ENCODE measurements at regions not wholly inside any gene's neighbourhood (a gene's known extent, or its start where the extent isn't known, plus 50 kb on each side); places are given as distances from the start of the nearest gene placed in this dataset.

DNA sequence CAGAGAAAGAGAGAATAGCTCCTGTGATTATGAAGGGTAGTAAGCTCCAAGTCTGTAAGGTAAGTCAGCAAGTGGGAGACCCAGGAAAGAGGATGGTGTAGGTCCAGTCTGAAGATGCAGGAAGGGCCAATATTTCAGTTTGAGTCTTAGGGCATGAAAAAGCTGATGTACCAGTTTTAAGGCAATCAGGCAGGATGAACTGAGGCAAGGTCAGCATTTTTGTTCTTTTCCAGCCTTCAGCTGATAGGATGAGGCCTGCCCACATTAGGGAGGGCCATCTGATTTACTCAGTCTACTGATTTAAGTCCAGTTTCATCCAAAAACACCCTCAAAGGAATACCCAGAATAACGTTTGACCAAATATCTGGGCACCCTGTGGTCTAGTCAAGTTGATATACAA is 347.3 kb downstream of the CMPK2 start:
- DNase-seq (ENCODE audit: low read depth in 2 of 2): no peak

DNA sequence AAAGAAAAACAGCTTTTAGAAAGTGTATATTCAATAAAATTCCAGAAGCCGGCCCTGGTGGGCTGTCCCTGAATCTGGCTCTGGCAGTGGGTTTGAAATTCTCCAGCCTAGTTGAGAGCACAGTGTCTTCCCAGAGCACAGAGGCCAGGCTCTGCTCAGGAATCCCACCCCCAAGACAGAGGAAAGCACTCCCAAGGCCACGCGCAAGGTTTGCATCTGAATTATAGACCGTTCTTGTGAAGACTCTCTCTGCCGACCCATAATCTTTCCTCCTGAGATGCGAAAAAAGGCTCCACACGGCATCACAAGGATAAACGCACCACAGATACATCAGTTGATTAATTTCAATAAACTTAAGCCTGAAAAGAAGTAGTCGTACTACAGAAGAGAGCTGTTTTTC is 342.2 kb downstream of the CMPK2 start:
- DNase-seq (ENCODE audit: low read depth in 2 of 2): no peak

- no peak for DNase-seq (ENCODE audit: low read depth in 2 of 2)
These were observed 340.8 kb downstream of the CMPK2 start for GRCh38 chr2:6524691-6525474.

DNA sequence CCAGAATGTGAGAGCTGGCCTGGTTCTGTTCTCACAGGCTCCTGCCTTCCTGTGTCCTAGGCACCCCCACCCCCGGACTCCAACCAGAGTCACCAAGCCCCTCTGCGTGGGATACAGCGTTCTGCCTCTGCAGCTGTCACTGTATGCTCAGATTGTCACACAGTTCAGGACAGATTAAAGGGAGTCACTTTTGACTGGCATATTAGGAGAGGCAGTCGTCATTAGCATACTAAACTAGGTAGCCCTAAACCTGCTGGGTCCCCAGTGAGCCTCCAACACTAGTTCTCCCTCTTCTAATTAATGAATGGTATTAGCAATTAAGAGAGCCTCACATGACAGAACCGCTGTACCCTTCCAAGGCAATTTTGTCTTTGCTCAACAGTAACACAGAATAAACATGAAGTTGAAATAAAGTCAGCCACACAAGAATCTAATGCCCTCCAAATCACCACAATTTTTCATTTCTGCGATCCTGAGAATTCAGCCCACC is 340.2 kb downstream of the CMPK2 start:
- no peak for DNase-seq (ENCODE audit: low read depth in 2 of 2)

DNA sequence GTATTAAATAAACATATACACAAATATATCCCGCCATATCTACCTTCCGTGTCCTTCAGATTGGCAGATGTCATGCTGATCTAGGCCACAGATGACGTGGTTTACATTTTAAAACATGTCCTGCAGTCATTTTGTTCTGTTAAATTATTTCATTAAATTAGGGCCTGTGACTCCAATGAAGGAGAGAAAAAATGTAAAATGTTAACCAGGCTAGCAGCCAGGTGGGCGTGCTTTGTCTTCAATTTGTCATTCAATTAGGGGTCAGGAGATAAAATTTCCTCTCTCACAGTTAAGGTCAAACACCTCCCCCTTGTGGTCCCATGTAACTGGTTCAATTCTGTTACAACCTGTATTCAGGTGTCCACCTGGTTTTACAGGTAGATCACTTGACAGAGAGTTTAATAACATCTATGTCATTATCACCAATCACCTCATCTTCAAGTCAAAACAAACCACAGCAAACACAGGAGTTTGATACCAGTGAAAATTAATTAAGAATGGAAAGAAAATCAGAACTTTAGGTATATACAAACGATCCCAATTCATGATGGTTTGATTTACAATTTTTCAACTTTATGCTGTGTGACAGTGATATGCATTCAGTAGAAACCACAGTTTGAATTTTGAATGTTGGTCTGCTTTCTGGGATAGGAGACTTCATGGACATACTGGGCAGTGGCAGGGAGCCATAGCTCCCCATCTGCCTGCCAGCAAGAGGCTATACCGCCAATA is 339.4 kb downstream of the CMPK2 start:
- no peak for DNase-seq (ENCODE audit: low read depth in 2 of 2)

DNA sequence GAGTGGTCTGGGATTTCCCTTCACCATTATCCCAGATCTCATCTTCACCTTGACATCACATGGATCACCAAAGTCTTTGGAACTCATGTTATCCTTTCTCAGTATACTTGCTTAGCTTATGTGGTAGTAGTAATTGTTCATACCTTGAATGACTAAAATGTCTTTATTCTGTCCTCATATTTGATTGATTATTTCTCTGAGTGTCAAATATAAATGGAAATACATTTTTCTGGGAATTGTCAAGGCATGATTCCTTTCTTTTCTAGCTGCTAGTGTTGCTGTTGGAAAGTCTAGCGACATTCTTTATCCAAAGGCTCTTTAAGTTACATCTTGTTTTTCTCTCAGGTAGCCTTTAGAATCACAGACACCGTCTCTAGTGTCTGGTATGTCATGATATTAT is 334.4 kb downstream of the CMPK2 start:
- DNase-seq (ENCODE audit: low read depth in 2 of 2): no peak

DNA sequence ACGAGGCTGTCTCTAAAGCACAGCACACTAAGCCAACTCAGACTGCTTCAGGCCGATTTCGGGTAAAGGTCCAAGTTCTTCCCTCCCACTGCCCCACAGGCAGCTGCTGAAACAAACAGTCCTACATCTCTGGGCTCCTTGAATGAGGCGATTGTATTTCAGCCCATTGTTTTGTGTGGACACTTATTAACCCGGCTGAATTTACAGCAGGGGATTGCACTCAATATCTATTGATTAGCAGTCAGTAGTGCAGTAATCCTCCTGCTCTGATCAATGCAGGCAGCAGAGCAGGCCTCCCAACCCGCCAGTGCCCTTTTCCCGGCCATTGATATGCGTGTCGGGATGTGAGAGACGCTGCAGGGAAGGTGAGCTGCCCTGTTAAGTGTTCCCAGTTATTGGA is 330.1 kb downstream of the CMPK2 start:
- no peak for DNase-seq (ENCODE audit: low read depth in 2 of 2)

DNA sequence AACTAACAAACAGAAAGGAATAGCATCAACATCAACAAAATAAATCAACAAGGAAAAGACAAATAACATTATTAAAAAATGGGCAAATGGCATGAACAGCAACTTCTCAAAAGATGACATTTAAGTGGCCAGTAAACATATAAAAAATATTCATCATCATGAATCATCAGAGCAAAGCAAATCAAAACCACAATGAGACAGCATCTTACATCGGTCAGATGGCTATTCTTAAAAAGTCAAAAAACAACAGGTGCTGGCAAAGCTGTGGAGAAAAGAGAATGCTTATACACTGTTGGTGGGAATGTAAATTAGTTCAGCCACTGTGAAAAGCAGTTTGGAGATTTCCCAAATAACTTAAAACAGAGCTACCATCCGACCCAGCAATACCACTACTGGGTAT is 327.1 kb downstream of the CMPK2 start:
- DNase-seq (ENCODE audit: low read depth in 2 of 2): no peak

DNA sequence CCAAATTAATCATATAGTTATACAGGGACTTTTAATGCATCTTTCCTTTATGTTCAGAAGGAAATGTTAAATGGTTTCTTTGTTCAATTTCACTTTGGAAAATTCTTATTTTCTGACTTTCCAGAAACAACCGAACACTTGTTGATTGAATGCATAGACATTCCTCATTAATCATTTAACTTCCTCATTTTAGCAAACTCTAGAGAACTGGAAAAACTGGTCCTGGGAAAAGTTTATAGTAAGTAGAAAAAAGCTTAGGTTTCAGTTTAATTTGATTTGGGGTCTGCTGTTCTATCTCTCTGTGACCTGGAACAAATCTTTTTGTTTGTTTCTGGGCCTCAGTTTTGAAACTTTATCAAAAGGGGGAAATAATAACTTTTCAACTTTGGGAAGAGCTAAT is 320.4 kb downstream of the CMPK2 start:
- DNase-seq (ENCODE audit: low read depth in 2 of 2): no peak

DNA sequence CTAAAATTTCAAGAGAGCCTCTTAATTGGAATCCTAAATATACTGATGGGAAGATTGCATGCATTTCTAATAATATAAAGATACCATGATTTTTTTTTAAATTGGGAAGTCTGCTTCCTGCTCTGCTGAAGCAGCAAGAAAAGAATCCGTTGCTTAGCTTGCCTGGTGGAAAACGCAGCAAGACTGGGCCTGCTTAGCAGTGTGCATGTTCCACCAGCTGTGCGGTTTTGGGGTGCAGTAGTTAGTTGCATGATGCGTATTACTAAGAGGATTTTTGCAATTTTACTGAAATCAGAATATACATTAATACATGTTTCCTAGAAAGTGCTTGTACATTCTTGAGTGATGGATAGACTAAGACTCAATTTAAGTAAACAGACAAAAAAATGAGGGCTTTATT is 319.9 kb downstream of the CMPK2 start:
- DNase-seq (ENCODE audit: low read depth in 2 of 2): no peak

GRCh38 chr2:6554466-6554865 is 311.2 kb downstream of the CMPK2 start:
- DNase-seq (ENCODE audit: low read depth in 2 of 2): no peak

- no peak for DNase-seq (ENCODE audit: low read depth in 2 of 2)
These were observed 309.0 kb downstream of the CMPK2 start for GRCh38 chr2:6556755-6557154.

DNA sequence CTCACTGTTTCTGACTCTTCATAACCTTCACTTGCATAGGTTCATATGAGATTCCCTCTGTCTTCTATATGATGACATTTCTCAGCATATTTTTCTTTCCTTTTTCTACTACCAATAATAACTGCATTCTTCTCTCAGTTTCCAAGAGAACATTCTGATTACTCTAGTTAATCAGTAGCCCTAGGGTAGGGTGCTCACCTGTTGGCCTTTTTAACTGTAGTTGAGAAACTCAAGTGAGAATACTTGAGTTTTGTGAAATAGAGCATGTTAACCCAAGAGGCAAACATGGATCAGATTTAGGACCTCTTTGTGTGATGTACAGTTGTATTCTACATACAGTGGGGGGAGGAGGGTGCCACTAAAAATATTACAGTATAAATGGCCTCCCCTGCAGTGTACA is 308.0 kb downstream of the CMPK2 start:
- DNase-seq (ENCODE audit: low read depth in 2 of 2): no peak

DNA sequence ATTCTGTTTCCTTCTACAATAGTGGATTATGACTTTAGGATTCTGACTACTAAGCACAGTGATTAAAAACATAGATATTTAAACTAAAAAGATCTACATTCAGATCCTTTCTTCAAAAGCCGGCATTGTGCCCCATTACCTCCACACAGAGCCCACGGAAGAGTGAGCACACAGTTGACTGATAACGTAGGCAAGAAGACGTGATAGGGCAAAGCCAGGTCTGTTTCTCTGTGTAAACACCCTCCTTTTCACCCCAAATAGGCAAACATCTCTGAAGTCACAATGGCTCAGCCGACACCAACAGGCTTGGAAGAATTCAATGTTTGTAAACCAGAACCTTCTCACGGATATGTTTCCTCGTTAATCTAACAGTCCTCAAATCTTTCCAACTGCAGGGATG is 302.9 kb downstream of the CMPK2 start:
- DNase-seq (ENCODE audit: low read depth in 2 of 2): no peak

DNA sequence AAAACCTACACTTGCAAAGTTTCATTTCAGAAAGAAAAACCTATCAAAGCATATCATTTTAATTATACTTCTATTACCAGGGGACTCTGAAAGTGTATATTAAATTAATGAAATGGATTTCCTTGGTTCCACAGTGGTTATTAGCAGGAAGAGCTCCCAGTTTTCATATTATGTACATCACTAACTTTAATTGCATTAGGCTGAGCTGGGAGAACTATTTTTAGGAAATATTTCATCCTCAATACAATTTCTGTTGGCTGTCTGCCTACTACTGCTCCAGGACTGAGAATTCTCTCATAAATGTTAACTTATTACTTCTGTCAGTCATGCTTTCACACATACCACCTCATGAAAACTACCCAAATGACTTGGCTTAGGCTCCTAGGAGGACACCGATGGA is 301.4 kb downstream of the CMPK2 start:
- no peak for DNase-seq (ENCODE audit: low read depth in 2 of 2)

DNA sequence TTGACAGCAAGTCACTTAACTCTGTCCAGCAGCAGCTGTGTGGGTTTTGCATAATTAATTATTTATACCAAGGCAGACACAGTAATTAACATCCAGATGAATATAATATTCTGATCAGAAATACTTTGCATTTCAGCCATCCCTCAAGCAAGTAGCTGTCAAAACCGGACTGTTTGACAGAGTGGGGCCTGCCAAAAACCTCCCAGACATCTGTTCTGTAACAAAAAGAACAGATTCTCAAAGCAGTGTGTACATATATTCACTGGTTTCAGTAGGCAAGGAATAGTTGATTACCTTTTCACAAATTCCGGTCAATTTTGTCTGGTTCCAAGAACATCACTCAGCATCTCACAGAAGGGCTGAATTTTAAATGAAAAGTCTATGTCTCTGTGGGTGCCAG is 291.6 kb downstream of the CMPK2 start:
- DNase-seq (ENCODE audit: low read depth in 2 of 2): no peak

DNA sequence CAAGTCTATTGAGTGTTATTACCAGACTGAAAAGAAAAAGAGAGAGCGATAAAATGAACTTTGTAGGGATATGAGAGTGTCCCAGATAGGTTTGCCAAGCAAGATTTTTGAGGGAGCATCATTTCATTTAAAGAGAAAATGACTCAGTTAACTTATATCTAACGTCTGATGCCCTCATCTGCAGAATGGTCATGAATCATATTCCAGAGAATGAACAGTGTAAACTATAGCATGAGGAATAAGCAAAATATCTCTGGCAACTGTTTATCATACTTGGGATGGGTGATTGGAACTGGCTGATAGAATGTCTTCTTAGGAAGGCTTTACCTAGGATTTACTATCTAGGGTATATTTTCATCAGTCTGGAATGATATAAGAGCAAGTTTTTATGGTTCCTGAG is 289.4 kb downstream of the CMPK2 start:
- no peak for DNase-seq (ENCODE audit: low read depth in 2 of 2)

- DNase-seq (ENCODE audit: low read depth in 2 of 2): no peak
These were observed 287.7 kb downstream of the CMPK2 start for GRCh38 chr2:6577960-6578359.

- DNase-seq (ENCODE audit: low read depth in 2 of 2): no peak
These were observed 287.3 kb downstream of the CMPK2 start for GRCh38 chr2:6578416-6578815.

GRCh38 chr2:6579281-6579680 is 286.4 kb downstream of the CMPK2 start:
- no peak for DNase-seq (ENCODE audit: low read depth in 2 of 2)

DNA sequence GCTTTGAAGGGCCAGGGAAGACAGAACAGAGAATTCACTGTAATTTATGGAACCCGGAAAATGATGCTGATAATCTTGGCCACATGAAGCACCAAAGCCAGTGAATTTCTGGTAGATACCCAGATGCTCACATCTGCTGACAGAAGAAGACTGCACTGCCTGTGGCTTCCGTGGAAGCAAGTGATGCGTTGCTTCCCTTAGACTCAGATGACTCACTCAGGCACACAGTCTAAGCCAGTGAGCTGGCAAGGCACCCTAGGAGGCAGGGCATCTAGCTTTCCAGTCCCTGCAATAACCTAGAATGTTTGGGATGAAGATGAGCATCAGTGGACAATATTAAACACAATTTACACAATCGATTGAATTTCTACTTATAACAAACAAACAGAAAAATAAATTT is 284.7 kb downstream of the CMPK2 start:
- DNase-seq (ENCODE audit: low read depth in 2 of 2): no peak

DNA sequence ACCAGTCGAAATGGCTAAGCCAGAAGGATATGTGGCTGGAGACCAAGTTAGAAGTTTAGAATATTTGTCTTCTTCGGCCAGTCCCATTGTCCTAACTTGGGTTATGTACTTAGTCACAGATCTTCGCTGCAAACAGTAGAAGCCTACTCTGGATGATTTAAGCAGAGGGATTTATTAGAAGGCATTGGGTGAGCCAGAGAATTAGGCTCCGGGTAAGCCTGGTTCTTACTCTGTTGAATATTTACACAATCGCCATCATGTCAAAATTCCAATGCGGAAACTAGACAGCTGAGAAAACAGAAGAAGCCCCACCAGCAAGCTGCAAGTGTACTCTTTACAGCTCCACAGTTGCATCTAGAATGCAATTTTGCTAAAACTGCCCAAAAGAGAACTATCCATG is 276.6 kb downstream of the CMPK2 start:
- DNase-seq (ENCODE audit: low read depth in 2 of 2): no peak

GRCh38 chr2:6590442-6590841 is 275.3 kb downstream of the CMPK2 start:
- DNase-seq (ENCODE audit: low read depth in 2 of 2): no peak
